HCT116 (cell line): ENCODE measurements at regions not wholly inside any gene's neighbourhood (a gene's known extent, or its start where the extent isn't known, plus 50 kb on each side); places are given as distances from the start of the nearest gene placed in this dataset.

Experiments
- ATAC-seq: fragments of 200-7000 bp; cut with Tn5 transposase; 2 replicates; pipeline ENCODE4 v1.9.1; 2020; ENCODE audit warnings: mild to moderate bottlenecking, moderate library complexity
- BruUV-seq: library from RNA; stranded (reverse); fragments of 400-500 nt; replicated peaks from 2 replicates; lab custom pipeline; 2021; lab: Mats Ljungman, UMichigan
- CTCF ChIA-PET: fragments of 300-600 bp; sonication (Branson Sonifier 250); formaldehyde crosslinking; loops from one replicate; lab custom pipeline; 2021; ENCODE audit warnings: antibody characterized with exemption; lab: Charles Lee
- POLR2A ChIA-PET: fragments of 300-600, 350-600 bp; sonication (Branson Sonifier 250); formaldehyde crosslinking; loops from one replicate; lab custom pipeline; 2021; ENCODE audit warnings: antibody characterized with exemption; lab: Charles Lee
- RAD21 ChIA-PET, 2 experiments: fragments of 300-600 bp; sonication (Branson Sonifier 250); formaldehyde crosslinking; loops; one replicate each; lab custom pipeline; 2023; ENCODE audit warnings: low total read pairs in 2 of 2; ENCODE audit not compliant: uncharacterized antibody in 2 of 2, unreplicated experiment in 2 of 2, low non-redundant PET in 1 of 2; lab: Charles Lee
- DNase-seq: peaks from one replicate; pipeline ENCODE4 v3.0.0-alpha.2; 2010; ENCODE audit warnings: low read depth, low spot score
- H2AFZ ChIP-seq: fragments of 200-600 bp; shearing (Covaris generic), sonication (generic); 2 replicates; pipeline ENCODE4 v1.6.1; 2017; ENCODE audit warnings: low read depth, mixed run types, mixed read lengths, antibody characterized with exemption, low read length; ENCODE audit not compliant: poor library complexity, severe bottlenecking
- H3K27ac ChIP-seq: 2 replicates; pipeline ENCODE4 v1.5.1; 2012; ENCODE audit warnings: low read depth, low read length
- H3K27me3 ChIP-seq: fragments of 200-600 bp; sonication (generic); 2 replicates; pipeline ENCODE4 v1.6.1; 2016; ENCODE audit warnings: mixed run types, low read length, mixed read lengths; ENCODE audit not compliant: insufficient read depth
- H3K36me3 ChIP-seq, 2 experiments: fragments of 200-500 bp in 1 of 2; fragments of 200-600 bp in 1 of 2; sonication (Bioruptor generic) in 1 of 2; sonication (generic) in 1 of 2; 2 replicates each; pipeline versions ENCODE4 v1.5.1 to v1.6.1; 2014 to 2016; ENCODE audit warnings: low read length in 2 of 2, inconsistent platforms in 1 of 2, mixed read lengths in 1 of 2, mixed run types in 1 of 2; ENCODE audit not compliant: insufficient read depth in 2 of 2, control insufficient read depth in 1 of 2
- H3K4me1 ChIP-seq, 2 experiments: fragments of 200-600 bp in 1 of 2; sonication (generic) in 1 of 2; 2 replicates each; pipeline versions ENCODE4 v1.5.1 to v1.6.1; 2012 to 2017; ENCODE audit warnings: low read length in 2 of 2, inconsistent platforms in 1 of 2, mild to moderate bottlenecking in 1 of 2, mixed read lengths in 1 of 2, mixed run types in 1 of 2, moderate library complexity in 1 of 2; ENCODE audit not compliant: insufficient read depth in 2 of 2, control insufficient read depth in 1 of 2
- H3K4me2 ChIP-seq: fragments of 200-600 bp; sonication (generic); 2 replicates; pipeline ENCODE4 v1.6.1; 2017; ENCODE audit warnings: mixed run types, low read length, mixed read lengths
- H3K4me3 ChIP-seq, 2 experiments: fragments of 200-600 bp in 1 of 2; sonication (generic) in 1 of 2; replicated peaks in 1 of 2; 2 replicates each; pipeline ENCODE4 v1.5.1; 2011 to 2016; ENCODE audit warnings: low read length in 2 of 2, control low read depth in 1 of 2, low read depth in 1 of 2, mild to moderate bottlenecking in 1 of 2, mixed read lengths in 1 of 2, mixed run types in 1 of 2
- H3K79me2 ChIP-seq: fragments of 200-600 bp; sonication (generic); 2 replicates; pipeline ENCODE4 v1.6.1; 2017; ENCODE audit warnings: mild to moderate bottlenecking, mixed run types, low read length, moderate library complexity, mixed read lengths; ENCODE audit not compliant: insufficient read depth
- H3K9ac ChIP-seq: fragments of 200-600 bp; sonication (generic); 2 replicates; pipeline ENCODE4 v1.6.1; 2016; ENCODE audit warnings: low read length, mixed read lengths
- H3K9me2 ChIP-seq: fragments of 200-600 bp; sonication (generic), shearing (Covaris generic); 2 replicates; pipeline ENCODE4 v1.6.1; 2017; ENCODE audit warnings: mixed run types, mild to moderate bottlenecking, moderate library complexity; ENCODE audit not compliant: insufficient read depth
- H3K9me3 ChIP-seq, 2 experiments: fragments of 200-500 bp in 1 of 2; fragments of 200-600 bp in 1 of 2; sonication (Bioruptor generic) in 1 of 2; sonication (generic) in 1 of 2; 2 replicates each; pipeline ENCODE4 v1.6.1; 2014 to 2017; ENCODE audit warnings: low read length in 2 of 2, mixed read lengths in 2 of 2, inconsistent platforms in 1 of 2, low read depth in 1 of 2, mild to moderate bottlenecking in 1 of 2, mixed run types in 1 of 2, moderate library complexity in 1 of 2; ENCODE audit not compliant: control insufficient read depth in 1 of 2, insufficient read depth in 1 of 2
- H4K20me1 ChIP-seq: fragments of 200-600 bp; sonication (generic), shearing (Covaris generic); 2 replicates; pipeline ENCODE4 v1.6.1; 2017; ENCODE audit warnings: mixed run types, mild to moderate bottlenecking, moderate library complexity; ENCODE audit not compliant: insufficient read depth
- ATF3 ChIP-seq: IDR thresholded peaks from 2 replicates; pipeline ENCODE4 v1.6.1; 2012
- EGR1 ChIP-seq: IDR thresholded peaks from 2 replicates; pipeline ENCODE4 v1.6.1; 2012; ENCODE audit warnings: low read depth
- ELF1 ChIP-seq: IDR thresholded peaks from 2 replicates; pipeline ENCODE4 v1.6.1; 2012; ENCODE audit warnings: low read depth, borderline replicate concordance
- FOSL1 ChIP-seq: IDR thresholded peaks from 2 replicates; pipeline ENCODE4 v1.6.1; 2012; ENCODE audit warnings: low read depth
- RAD21 ChIP-seq: IDR thresholded peaks from 2 replicates; pipeline ENCODE4 v1.6.1; 2012; ENCODE audit warnings: low read depth, mild to moderate bottlenecking
- REST ChIP-seq: IDR thresholded peaks from 2 replicates; pipeline ENCODE4 v1.6.1; 2012; ENCODE audit warnings: low read depth
- SIN3A ChIP-seq: IDR thresholded peaks from 2 replicates; pipeline ENCODE4 v1.6.1; 2012; ENCODE audit warnings: low read depth
- YY1 ChIP-seq: IDR thresholded peaks from 2 replicates; pipeline ENCODE4 v1.6.1; 2011; ENCODE audit warnings: low read length, low read depth, moderate library complexity, mild to moderate bottlenecking; ENCODE audit not compliant: insufficient replicate concordance; ENCODE audit errors: extremely low read depth
- ZNF274 ChIP-seq: fragments of 200-500 bp; sonication (Bioruptor generic); IDR thresholded peaks from 2 replicates; pipeline ENCODE4 v1.6.1; 2014; ENCODE audit warnings: mild to moderate bottlenecking, low read depth, low read length, inconsistent platforms
- intact Hi-C: fragments of 100-400 bp; cut with micrococcal nuclease; formaldehyde crosslinking; loops from 2 replicates; pipeline ENCODE4 v1.10.0; 2022

- Histone ChIP-seq H3K79me2 (no peaks in the 10 kb centered on the region), H3K4me3 (no peak overlapping the region), H3K27me3 (no peaks in the 10 kb centered on the region), H2AFZ (no peak overlapping the region), H3K4me2 (no peak overlapping the region), H3K9me2 (no peaks in the 10 kb centered on the region), H4K20me1 (no peaks in the 10 kb centered on the region), H3K36me3 (no peaks in the 10 kb centered on the region), H3K9me3 (no peaks in the 10 kb centered on the region), H3K4me1 (no peaks in the 10 kb centered on the region), H3K27ac (no peak overlapping the region), H3K9ac (no peak overlapping the region)
- ATAC-seq (no peak), DNase-seq (no peak)
- TF ChIP-seq ELF1 (no peak), FOSL1 (no peak), EGR1 (no peak), ZNF274 (no peak), ATF3 (no peak), REST (no peak), SIN3A (no peak), YY1 (no peak), RAD21 (no peak)
- intact Hi-C loops: no loop called here
- no TSS peak for BruUV-seq
- POLR2A ChIA-PET: no interaction called here
- CTCF ChIA-PET: no interaction called here
- RAD21 ChIA-PET: no interaction called here
Observed at GRCh38 chr4:124573056-124573455, 139.5 kb downstream of the ANKRD50 start.
